HG02571 (cell line): ENCODE measurements at regions not wholly inside any gene's neighbourhood (a gene's known extent, or its start where the extent isn't known, plus 50 kb on each side); places are given as distances from the start of the nearest gene placed in this dataset.

Experiments
- ATAC-seq: cut with Tn5 transposase; IDR thresholded peaks from one replicate; pipeline ENCODE4 v1.9.1; 2021; ENCODE audit warnings: mild to moderate bottlenecking, moderate library complexity; ENCODE audit not compliant: unreplicated experiment

DNA sequence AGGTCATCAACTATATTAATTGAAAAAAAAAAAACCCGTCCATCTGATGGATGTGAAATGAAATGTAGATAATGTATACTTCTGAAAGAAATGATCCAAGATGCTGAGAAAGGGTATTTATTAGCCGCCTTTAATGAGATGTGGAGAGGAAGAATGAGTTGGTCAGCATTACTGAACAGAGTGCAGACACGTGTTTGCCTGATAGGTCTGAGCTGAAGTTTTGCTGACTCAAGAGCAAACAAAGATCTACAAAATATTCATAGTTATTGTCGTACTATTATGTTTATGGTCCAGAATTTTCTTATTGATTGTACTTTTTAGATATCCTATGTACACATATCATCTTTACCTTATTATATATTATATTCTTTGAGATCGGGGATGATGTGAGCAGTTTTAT, 235.3 kb downstream of the RDH14 start:
- no peak for ATAC-seq

DNA sequence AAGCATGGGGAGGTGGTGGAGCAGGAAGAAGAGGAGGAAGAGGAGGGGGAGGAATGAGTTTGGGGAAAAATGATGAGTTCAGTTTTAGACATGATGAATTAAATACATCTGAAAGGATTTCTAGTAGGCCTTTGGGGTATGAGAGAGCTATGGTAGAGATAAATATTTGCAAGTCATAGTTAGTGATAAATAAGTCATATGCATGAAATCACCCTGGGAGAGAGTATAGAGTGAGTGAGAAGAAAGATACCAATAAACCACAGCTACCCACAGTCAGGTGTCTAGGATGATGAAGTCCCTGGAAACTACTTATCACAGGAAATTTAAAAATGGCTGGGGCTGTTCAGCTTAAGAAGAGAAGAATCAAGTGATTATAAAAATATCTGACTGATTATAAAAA, 240.5 kb downstream of the RDH14 start:
- ATAC-seq = no peak

DNA sequence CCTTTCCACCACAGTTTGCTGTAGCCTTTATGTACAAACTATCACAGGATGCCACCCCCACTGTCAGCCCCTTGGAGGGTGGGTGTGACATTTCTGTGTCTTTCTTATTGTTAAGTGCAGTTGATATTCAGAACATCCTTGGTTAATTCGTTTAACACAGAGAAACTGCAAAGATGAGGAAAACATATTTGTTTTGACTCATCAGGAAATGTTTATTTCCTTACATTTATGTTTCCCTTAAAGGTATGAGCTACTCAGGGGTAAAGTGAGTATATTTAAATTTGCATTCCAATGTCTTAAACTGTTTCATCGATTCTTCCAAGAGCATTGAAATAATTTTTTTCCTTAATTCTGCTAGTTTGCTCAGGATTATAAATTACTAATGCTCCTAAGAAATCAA, 243.4 kb downstream of the RDH14 start:
- no peak for ATAC-seq

DNA sequence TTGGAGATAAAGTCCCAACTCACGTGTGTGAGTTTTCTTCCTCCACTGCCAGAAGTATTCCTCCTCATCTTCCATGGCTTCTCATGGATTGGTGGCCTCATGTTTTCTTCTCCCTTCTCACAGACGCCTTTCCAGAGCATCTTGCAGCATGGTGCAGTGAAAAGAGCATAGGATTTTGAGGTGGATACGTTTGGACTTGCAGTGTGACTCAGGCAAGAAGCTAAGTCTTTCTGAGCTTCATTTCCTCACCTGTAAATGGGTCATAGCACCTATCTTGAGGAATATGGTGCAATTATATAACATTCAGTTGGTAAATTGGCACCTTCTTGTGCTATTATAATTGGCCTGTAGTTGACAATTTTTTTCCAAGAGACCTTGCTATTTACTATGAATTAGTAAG, 247.6 kb downstream of the RDH14 start:
- no peak for ATAC-seq

DNA sequence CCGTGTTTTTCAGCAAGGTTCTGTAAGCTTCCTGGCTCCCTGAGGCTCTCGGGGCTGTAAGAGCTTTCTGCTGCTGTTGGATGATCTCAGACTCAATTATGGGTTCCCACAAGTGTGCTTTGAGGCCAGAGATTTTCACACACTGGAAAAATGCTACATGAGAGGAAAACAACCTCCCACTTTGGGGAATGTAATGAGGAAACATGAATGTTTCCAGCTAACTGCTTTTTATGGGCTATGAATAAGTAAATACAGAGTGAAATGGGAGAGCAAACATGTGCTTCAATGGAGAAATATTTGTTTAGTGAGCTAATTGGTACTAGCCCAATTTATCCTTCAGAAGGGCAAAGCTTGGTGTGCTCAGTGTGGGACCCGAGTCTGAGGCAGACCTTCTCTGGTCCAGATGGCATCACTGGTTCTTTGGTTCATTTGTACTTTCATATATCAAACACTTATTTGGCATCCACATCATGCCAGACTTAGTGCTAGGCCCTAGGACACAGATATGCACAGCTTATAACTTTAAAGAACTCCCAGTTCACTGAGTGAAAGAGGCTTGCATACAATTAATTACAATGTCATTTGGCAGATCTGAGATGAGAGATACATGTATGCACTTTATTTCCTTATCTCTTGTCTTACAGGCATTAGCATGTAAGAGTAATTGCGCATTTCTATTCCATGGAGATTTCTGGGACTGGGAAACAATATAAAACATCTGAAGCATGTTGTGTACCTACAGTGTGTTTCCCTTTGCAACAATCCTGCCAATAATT, 248.8 kb downstream of the RDH14 start:
- ATAC-seq = no peak

DNA sequence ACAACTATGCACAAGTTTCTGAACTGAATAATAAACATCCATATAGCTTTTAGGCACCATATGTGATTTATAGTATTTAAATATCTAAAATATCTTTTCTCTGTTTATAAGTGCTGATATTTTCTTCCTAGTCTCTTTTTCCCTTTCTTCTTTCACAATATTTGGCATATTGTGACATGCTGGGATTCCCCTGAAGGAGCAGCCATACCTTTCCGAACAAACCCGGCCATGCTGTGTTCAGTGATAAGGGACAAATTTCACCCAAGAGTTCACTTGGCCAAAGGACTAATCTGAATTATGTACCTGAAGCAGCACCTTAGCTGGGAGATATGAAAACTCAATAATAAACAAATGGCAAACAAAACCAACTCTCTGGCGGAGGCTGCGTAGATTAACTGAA, 250.8 kb downstream of the RDH14 start:
- ATAC-seq = no peak

DNA sequence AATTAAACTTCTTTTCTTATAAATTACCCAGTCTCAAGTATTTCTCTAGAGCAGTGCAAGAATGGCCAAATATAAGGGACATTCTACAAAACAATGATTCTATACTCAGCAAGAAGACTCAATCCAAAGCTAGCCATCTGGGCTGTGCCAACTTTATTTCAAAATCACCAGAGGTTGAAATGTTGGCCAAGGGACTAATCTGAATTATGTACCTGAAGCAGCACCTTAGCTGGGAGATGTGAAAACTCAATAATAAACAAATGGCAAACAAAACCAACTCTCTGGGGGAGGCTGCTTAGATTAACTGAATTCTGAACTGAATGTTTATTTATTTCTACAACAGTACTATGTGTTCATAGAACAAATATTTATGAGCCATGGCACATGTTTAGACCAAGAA, 251.3 kb downstream of the RDH14 start:
- no peak for ATAC-seq

DNA sequence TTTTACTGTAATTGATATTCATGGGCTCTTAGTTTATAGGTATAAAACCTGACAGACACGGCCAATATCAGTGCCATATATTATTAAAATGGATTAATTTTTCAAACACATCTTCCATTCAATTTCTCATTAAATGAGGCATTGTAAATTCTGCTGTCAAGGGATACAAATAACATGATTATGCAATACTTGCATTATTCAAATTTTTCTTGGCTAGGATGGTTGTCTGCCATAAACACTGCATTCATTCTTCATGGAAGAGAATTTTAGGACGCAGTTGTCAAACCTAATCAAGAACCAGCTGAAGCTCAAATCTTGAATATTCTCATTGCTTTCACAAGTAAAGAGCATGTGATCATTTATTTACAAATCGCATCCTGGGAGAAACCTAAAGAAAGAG, 255.6 kb downstream of the RDH14 start:
- no peak for ATAC-seq

DNA sequence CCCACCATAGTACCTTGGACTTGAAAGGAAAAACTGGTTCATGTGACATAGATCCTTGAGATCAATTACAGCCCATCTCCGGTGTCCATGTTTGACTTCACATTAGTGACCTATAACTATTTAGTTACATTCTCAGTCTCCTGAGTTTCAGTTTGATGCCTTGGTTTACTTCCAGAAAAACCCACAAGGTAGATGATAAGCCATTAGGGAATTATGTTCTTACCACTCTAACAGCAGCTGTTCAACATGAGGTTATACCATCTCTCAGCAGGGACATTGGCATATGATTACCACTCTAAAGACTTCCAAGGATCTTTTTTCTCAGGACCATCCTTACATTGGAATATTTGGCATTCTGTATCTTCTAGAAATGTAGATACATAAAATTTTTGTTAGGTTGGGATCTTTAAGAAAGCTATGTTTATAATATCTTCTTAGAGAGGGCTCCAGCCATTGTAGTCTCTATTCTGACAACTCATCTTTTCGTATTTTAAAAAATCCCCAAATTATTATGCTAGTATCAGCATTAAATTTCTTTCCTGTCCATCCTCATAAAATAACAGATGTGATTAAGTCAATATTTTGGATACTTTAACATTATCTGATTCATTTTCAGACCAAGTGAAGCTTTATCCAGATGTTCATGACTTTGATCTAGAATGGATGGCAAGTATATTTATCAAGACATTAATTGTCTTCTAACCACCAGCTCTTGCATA, 258.9 kb downstream of the RDH14 start:
- no peak for ATAC-seq

DNA sequence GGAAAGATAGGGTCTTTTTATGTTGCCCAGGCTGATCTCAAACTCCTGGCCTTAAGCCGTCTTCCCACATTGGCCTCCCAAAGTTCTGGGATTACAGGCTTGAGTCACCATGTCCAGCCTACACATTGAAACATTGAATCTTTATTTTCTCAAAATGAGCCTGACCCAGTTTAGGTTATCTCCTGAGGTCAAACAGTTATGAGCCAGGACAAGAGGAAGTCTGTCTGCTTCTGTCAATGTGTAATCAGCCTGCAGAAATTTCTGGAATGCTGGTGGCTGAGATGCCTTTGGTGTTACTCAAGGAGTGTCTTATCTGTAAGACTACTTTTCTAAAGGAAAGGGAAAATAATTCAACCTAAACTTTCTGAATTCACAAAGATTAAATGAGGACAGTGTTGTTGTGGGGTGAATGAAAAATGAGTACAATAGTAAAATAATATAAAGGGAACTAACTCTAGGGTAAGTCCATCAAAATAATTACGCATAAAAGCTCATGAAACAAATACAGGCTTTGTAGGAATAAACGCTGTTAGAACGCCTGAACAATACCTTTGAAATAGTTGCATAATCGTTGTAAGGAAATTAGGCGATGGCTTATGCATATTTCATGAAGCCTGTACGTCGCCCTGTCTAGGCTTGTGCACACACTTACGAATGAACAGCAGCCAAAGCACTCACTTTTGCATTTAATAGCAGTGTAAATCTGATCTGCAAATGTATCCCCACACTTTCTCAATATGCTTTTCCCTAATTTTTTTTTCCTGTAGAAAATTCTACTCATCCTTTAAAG, 260.8 kb downstream of the RDH14 start:
- no peak for ATAC-seq

DNA sequence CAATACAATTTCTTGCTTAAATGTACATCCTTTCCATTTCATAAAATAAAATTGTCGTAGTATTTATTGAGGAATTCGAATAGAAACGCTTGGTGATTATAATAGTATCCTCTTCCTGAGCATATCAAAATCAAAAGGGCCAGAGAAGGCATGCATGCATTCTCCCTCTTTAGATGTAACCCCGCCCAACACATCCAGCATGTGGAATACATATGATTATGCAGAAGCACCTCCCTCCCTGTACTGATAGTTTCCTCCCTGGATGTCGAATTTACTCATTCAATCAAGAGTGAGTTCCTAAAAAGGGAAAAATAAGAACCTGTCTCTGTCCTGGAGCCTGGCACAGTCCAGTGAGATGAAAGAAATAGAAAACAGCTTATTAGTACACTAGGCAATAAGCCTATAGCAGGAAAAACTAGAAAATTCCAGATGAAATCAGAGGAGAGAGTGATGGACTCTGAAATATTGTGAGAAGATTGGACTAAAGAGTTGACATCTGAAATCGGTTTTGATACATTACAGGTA, 262.9 kb downstream of the RDH14 start:
- ATAC-seq = no peak

DNA sequence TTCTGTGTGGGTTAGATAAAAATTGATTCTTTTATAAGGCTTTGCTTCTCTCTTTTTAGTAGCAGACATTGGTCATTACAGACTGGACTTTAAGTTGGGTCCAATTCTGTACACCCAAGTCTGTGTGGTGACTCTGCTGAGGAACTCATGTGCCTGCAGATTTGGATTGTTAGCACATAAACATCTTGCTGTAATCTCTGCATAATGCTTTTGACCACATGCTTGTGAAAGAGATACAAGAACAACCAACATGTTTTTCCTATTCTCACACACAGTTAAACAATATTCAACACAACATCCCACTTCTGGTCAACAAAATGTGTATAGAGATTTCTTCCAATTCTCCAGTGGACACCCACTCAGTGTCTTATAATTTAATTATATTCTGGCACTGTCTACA, 270.1 kb downstream of the RDH14 start:
- ATAC-seq = no peak

DNA sequence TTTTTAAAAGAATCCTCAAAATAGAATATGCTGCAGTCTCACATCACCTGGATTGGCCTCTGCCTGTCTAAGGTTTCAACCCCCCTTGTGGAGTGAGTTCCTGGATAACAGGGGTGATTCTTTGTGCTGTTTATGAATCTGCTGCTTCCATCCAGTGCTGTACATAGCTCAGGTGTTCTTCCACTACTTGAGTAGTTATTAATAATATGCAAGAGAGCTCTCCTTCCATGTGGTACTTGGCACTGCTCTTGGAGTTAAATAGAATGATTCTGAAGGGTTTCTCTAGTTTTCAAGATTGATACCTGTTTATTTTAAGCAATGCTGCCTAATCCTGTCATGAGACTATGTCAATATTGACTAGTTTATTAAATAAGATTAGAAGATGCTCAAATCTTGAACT, 273.6 kb downstream of the RDH14 start:
- ATAC-seq = no peak

DNA sequence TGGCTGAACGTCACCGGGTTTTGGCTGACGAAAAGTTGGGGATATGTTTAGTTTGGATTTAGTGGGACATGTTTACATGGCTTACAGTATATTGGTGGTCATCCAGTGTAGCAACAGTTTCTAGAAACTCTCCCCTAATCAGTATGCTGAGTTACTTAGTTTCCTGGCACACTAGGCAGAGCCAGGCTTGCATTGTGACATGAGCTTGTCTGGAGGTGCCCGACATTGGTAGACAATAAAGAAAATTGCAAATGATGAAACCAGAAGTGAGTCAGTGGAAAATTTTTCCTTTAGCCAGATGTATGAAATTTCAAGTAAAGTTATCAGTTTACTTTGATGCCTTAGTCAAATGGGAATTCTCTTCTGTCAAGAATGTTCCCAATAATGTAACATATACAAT, 276.1 kb downstream of the RDH14 start:
- no peak for ATAC-seq

DNA sequence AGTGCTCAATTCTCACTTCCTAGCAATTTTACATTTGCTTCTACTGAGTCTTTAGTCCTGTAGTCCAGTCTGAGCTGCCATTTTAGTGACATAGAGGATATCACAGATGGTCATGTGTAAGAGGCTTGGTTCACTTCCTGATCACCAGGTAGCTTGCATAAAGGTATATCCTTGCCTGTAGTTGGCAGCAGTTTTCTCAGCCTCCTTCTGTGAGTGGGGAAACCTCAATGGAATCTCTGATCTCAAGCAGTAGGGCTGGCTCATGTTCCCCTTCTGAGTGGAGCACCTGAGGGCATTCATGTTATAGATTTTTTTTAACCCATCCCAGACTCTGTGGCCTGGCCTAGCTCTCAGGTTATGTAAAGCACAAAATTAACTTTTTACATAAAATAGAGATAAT, 278.4 kb downstream of the RDH14 start:
- ATAC-seq = no peak

DNA sequence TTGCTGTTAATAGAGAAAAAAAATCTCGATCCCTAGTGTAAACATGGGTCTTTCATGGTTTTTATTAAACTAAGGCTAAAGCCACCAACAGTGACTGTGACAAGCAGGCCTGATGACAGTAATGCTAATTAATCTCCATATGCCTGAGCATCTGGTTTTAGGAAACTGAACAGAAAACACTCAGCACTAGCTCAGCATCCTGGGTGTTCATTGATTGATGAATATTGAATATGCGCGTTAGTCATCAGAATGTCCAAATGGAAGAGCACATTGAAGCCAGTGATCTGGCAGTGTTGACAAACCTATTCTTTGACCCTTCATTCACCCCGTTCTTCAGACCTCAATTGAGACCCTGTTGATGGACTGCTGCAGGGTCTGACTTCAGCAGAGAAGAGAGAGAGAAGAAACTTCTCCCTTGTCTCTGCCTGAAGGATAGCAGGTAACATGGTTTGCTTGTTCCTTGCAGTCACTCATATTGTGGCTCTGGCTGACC, 283.8 kb downstream of the RDH14 start:
- ATAC-seq = no peak

DNA sequence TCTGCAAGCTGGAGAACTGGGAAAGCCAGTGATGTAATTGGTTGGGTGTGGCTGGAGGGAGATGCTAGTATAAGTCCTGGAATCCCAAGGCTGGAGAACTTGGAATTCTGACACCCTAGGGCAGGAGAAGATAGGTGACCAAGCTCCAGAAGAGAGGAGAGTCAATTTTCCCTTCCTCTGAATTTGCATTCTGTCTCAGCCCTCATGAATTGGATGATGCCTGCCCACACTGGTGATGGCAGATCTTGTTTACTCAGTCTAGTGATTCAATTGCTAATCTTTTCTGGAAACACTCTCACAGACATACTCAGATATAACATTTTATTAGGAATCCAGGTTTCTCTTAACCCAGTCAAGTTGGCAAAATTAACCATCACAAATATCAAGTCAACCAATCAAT, 287.2 kb downstream of the RDH14 start:
- ATAC-seq = no peak

DNA sequence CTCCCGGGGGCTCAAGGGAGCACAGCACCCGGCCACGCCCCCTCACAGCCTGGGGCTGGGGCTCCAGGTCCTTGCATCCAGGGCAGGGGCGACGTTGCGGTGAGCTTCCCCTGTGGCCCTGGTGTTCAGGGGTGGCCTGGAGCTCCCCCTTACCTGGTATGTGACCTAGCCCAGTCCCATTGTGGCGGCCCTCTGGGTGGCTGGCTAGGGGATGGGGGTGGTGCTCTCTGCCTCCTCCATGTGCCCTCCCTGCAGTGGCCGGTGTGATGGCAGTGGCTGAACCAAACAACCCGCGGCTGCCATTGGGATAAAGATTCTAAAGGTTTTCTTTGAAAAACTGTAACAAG, 288.3 kb downstream of the RDH14 start:
- ATAC-seq = no peak

DNA sequence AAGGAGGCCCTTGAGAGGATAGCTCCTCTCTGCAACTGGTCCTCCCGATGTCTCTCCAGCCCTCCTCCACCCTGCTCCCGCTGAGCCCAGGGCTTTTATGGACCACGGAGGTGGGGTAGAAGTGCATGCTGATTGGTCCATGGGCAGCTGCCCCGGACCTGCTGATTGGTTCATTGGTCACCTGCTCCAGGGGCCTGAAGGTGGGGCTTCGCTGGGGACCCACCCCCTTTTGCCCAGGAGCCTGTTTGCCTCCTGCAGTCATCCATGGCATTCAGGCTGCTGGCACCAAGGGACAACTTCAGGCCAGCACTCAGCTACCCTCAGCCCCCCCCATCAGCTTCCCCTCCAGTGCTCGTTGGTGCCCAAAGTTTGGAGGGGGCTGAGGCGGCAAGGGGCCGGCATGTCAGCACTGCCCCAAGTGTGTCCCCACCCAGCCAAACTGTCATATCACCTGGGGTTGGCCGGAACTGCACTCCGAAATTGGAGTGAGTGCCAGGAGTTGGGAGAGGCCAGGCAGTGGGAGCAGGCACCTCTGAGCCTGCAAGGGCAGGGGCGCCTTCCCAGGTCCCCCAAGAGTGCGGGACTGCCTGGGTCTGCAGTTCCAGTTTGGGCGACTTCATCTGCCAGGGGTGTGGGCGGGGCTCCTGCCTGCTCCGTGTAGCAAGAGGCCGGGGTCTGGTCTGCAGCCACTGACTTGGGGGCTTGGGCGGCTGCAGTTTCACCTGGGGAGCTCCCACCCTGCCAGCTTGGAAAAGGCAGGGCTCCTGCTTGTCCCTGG, 288.9 kb downstream of the RDH14 start:
- ATAC-seq = no peak

DNA sequence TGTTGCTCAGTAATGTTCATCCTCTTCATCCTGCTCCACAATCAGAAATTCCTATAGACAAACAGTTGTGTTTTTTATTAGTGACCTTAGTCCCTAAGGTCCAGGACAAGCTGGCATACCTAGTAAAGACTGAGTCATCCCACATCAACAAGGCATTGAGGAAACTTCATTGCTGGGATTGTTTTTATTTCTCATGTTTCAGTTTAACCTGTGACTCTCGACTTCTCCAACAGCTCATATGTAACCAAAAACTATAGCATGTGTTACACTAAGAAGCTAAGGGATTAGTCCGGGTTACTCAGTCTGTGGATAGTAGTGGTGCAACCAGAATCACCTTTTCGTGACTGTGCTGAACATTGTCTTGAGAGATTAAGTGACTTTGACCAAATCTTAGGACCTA, 292.1 kb downstream of the RDH14 start:
- no peak for ATAC-seq

DNA sequence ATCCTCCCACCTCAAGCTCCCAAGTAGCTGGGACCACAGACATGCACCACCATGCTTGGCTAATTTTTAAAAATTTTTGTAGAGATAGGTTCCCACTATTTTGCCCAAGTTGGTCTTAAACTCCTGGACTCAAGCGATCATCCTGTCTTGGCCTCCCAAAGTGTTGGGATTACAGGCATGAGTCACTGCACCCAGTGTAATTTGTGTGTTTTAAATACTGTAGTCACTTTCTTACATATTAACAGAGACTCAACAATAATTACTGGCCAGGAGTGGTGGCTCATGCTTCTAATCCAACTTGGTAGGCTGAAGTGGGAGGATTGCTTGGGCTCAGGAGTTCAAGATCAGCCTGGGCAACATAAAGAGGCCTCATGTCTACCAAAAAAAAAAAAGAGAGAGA, 293.0 kb downstream of the RDH14 start:
- ATAC-seq = no peak
